ENCODE measurements at regions not wholly inside any gene's neighbourhood (a gene's known extent, or its start where the extent isn't known, plus 50 kb on each side); places are given as distances from the start of the nearest gene placed in this dataset.
"Not testable (repeated sequence)": the region's sequence is repeated elsewhere in the genome, so short reads cannot be mapped to it uniquely, and the experiment has no call there.

DNA sequence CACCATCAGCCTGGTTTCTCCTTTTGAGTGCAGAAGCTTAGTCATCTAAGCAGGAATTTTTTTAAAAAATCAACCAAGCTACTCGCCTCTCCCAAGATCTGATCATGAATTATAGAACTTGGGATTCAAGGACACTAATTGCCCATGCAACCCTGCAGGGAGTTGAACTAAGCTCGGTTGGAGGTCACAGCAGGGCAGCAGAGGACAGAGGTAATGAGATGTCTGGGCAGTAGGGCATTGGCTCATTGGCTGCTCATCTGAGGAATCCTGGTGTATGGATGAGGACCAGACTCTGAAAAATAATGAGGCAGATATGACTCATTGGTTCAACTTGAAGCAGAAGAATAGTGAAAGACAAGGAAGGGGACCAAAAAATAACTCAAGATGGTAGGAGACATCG is 111.8 kb upstream of the TLE1 start:
- Histone ChIP-seq H3K4me2 (ENCODE audit: insufficient read depth, low read length) (no peak overlapping the region), H3K27me3 (ENCODE audit: control insufficient read depth in 2 of 2, insufficient read depth in 2 of 2, low read length in 2 of 2) (no peaks in the 10 kb centered on the region), H3K4me3 (replicated peaks in 1 of 3; ENCODE audit: insufficient read depth in 1 of 3, low read depth in 1 of 3, low read length in 3 of 3) (no peak overlapping the region), H4K20me1 (replicated peaks; ENCODE audit: control insufficient read depth, extremely low read depth, insufficient read depth, low read length) (no peaks in the 10 kb centered on the region), H3K4me1 (ENCODE audit: control insufficient read depth, extremely low read depth, insufficient read depth, low read length) (no peaks in the 10 kb centered on the region), H3K79me2 (ENCODE audit: control insufficient read depth, insufficient read depth, low read length) (no peaks in the 10 kb centered on the region), H3K9me1 (replicated peaks; ENCODE audit: control insufficient read depth, extremely low read depth, insufficient read depth, low read length) (no peaks in the 10 kb centered on the region), H3K9me3 (replicated peaks; ENCODE audit: control insufficient read depth, insufficient read depth, low read length) (no peaks in the 10 kb centered on the region), H2AFZ (ENCODE audit: low read depth, low read length) (no peak overlapping the region), H3K9ac (replicated peaks; ENCODE audit: extremely low read depth, insufficient read depth, low read length) (no peak overlapping the region), H3K27ac (ENCODE audit: insufficient read depth, low read depth, low read length) (no peak overlapping the region), H3K36me3 (ENCODE audit: control insufficient read depth in 2 of 2, extremely low read depth in 1 of 2, insufficient read depth in 2 of 2, low read length in 2 of 2) (no peaks in the 10 kb centered on the region)
- POLR2A ChIA-PET: no interaction called here
- no TSS peak for BruUV-seq (replicated peaks)
- CTCF ChIA-PET: no interaction called here
- TF ChIP-seq POLR2AphosphoS5 (IDR thresholded peaks at IDR 0.05; ENCODE audit: insufficient read depth, low read depth, low read length) (no peak), EZH2 (IDR thresholded peaks at IDR 0.05; ENCODE audit: borderline replicate concordance, low read depth, low read length, severe bottlenecking) (no peak)
- DNase-seq (ENCODE audit: low read depth, low spot score) (no peak), FAIRE-seq (no peak)
- intact Hi-C loops (cut with micrococcal nuclease): no loop called here
- dilution Hi-C loops (cut with MboI; ENCODE audit: extremely low pct_ligation_motif_present, low sequenced_read_pairs): no loop called here

GRCh38 chr9:81804306-81804705 is 115.0 kb upstream of the TLE1 start:
- no peak for DNase-seq (ENCODE audit: low read depth, low spot score)
- H3K4me3 ChIP-seq (replicated peaks in 1 of 3; ENCODE audit: insufficient read depth in 1 of 3, low read depth in 1 of 3, low read length in 3 of 3): no peak overlapping the region
- no peaks in the 10 kb centered on the region for H3K79me2 ChIP-seq (ENCODE audit: control insufficient read depth, insufficient read depth, low read length)
- no peak for FAIRE-seq
- dilution Hi-C loops (cut with MboI; ENCODE audit: extremely low pct_ligation_motif_present, low sequenced_read_pairs) (no loop called here), intact Hi-C loops (cut with micrococcal nuclease) (no loop called here)
- no peaks in the 10 kb centered on the region for H3K9me3 ChIP-seq (replicated peaks; ENCODE audit: control insufficient read depth, insufficient read depth, low read length)
- no peaks in the 10 kb centered on the region for H3K4me1 ChIP-seq (ENCODE audit: control insufficient read depth, extremely low read depth, insufficient read depth, low read length)
- TF ChIP-seq POLR2AphosphoS5 (IDR thresholded peaks at IDR 0.05; ENCODE audit: insufficient read depth, low read depth, low read length) (no peak), GATA2 (IDR thresholded peaks at IDR 0.05; ENCODE audit: insufficient read depth, insufficient read length, low read depth, low read length) (no peak), EZH2 (IDR thresholded peaks at IDR 0.05; ENCODE audit: borderline replicate concordance, low read depth, low read length, severe bottlenecking) (no peak), POLR2A (IDR thresholded peaks at IDR 0.05; ENCODE audit: low read depth, low read length) (no peak), MYC (IDR thresholded peaks at IDR 0.05; ENCODE audit: low read depth, low read length) (no peak), JUN (IDR thresholded peaks at IDR 0.05; ENCODE audit: borderline replicate concordance, insufficient read depth, insufficient read length, low read depth) (no peak)
- TF ChIP-seq, protein P1, sequence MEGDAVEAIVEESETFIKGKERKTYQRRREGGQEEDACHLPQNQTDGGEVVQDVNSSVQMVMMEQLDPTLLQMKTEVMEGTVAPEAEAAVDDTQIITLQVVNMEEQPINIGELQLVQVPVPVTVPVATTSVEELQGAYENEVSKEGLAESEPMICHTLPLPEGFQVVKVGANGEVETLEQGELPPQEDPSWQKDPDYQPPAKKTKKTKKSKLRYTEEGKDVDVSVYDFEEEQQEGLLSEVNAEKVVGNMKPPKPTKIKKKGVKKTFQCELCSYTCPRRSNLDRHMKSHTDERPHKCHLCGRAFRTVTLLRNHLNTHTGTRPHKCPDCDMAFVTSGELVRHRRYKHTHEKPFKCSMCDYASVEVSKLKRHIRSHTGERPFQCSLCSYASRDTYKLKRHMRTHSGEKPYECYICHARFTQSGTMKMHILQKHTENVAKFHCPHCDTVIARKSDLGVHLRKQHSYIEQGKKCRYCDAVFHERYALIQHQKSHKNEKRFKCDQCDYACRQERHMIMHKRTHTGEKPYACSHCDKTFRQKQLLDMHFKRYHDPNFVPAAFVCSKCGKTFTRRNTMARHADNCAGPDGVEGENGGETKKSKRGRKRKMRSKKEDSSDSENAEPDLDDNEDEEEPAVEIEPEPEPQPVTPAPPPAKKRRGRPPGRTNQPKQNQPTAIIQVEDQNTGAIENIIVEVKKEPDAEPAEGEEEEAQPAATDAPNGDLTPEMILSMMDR (IDR thresholded peaks at IDR 0.05; ENCODE audit: extremely low read depth in 1 of 2, insufficient read depth in 1 of 2, low read depth in 1 of 2, low read length in 2 of 2): no peak
- H3K4me2 ChIP-seq (ENCODE audit: insufficient read depth, low read length): no peak overlapping the region
- H3K36me3 ChIP-seq (ENCODE audit: control insufficient read depth in 2 of 2, extremely low read depth in 1 of 2, insufficient read depth in 2 of 2, low read length in 2 of 2): no peaks in the 10 kb centered on the region
- H3K9me1 ChIP-seq (replicated peaks; ENCODE audit: control insufficient read depth, extremely low read depth, insufficient read depth, low read length): no peaks in the 10 kb centered on the region
- BruUV-seq (replicated peaks): no TSS peak
- no peak overlapping the region for H3K27ac ChIP-seq (ENCODE audit: insufficient read depth, low read depth, low read length)
- H3K27me3 ChIP-seq (ENCODE audit: control insufficient read depth in 2 of 2, insufficient read depth in 2 of 2, low read length in 2 of 2): no peaks in the 10 kb centered on the region
- POLR2A ChIA-PET: no interaction called here
- no peaks in the 10 kb centered on the region for H4K20me1 ChIP-seq (replicated peaks; ENCODE audit: control insufficient read depth, extremely low read depth, insufficient read depth, low read length)
- CTCF ChIA-PET: no interaction called here
- H3K9ac ChIP-seq (replicated peaks; ENCODE audit: extremely low read depth, insufficient read depth, low read length): no peak overlapping the region
- H2AFZ ChIP-seq (ENCODE audit: low read depth, low read length): no peak overlapping the region

- H3K27me3 ChIP-seq (ENCODE audit: control insufficient read depth in 2 of 2, insufficient read depth in 2 of 2, low read length in 2 of 2); H3K4me3 ChIP-seq (replicated peaks in 1 of 3; ENCODE audit: insufficient read depth in 1 of 3, low read depth in 1 of 3, low read length in 3 of 3); FAIRE-seq; H3K36me3 ChIP-seq (ENCODE audit: control insufficient read depth in 2 of 2, extremely low read depth in 1 of 2, insufficient read depth in 2 of 2, low read length in 2 of 2); H3K9ac ChIP-seq (replicated peaks; ENCODE audit: extremely low read depth, insufficient read depth, low read length); POLR2A ChIA-PET; DNase-seq (ENCODE audit: low read depth, low spot score); H3K9me1 ChIP-seq (replicated peaks; ENCODE audit: control insufficient read depth, extremely low read depth, insufficient read depth, low read length); H3K9me3 ChIP-seq (replicated peaks; ENCODE audit: control insufficient read depth, insufficient read depth, low read length); H4K20me1 ChIP-seq (replicated peaks; ENCODE audit: control insufficient read depth, extremely low read depth, insufficient read depth, low read length); H3K4me2 ChIP-seq (ENCODE audit: insufficient read depth, low read length); H3K27ac ChIP-seq (ENCODE audit: insufficient read depth, low read depth, low read length); CTCF ChIA-PET; H3K79me2 ChIP-seq (ENCODE audit: control insufficient read depth, insufficient read depth, low read length); H2AFZ ChIP-seq (ENCODE audit: low read depth, low read length); dilution Hi-C loops (cut with MboI; ENCODE audit: extremely low pct_ligation_motif_present, low sequenced_read_pairs); BruUV-seq (replicated peaks): not testable (repeated sequence)
- intact Hi-C loops (cut with micrococcal nuclease): loop anchor here (5.0 kb wide), 1 partner anchor 39 kb away; no protein-coding TSS in a partner anchor
- peaks cover 21% of the 10 kb centered on the region for H3K4me1 ChIP-seq (ENCODE audit: control insufficient read depth, extremely low read depth, insufficient read depth, low read length)
Measured at GRCh38 chr9:81811688-81812087, 116.5 kb upstream of the SPATA31D4 start.

All from endothelial cell of umbilical vein (primary cell).